Endothelial cell (in vitro differentiated cells): ENCODE measurements at regions not wholly inside any gene's neighbourhood (a gene's known extent, or its start where the extent isn't known, plus 50 kb on each side); places are given as distances from the start of the nearest gene placed in this dataset.

Experiments
- DNase-seq: peaks from one replicate; pipeline ENCODE4 v3.0.0; 2021; ENCODE audit warnings: low spot score
- H3K27ac Mint-ChIP-seq: one replicate; pipeline ENCODE4 v1.8.0; 2021; ENCODE audit warnings: mixed read lengths, inconsistent platforms; ENCODE audit not compliant: unreplicated experiment
- H3K27me3 Mint-ChIP-seq: one replicate; pipeline ENCODE4 v1.8.0; 2021; ENCODE audit warnings: mild to moderate bottlenecking, moderate library complexity, mixed read lengths, inconsistent platforms; ENCODE audit not compliant: unreplicated experiment
- H3K36me3 Mint-ChIP-seq: one replicate; pipeline ENCODE4 v1.8.0; 2021; ENCODE audit warnings: mild to moderate bottlenecking, low read depth, mixed read lengths, inconsistent platforms; ENCODE audit not compliant: unreplicated experiment
- H3K4me1 Mint-ChIP-seq: one replicate; pipeline ENCODE4 v1.8.0; 2021; ENCODE audit warnings: mild to moderate bottlenecking, mixed read lengths, inconsistent platforms; ENCODE audit not compliant: unreplicated experiment
- H3K4me3 Mint-ChIP-seq: one replicate; pipeline ENCODE4 v1.8.0; 2021; ENCODE audit warnings: mild to moderate bottlenecking, mixed read lengths, inconsistent platforms; ENCODE audit not compliant: unreplicated experiment
- H3K9me3 Mint-ChIP-seq: one replicate; pipeline ENCODE4 v1.8.0; 2021; ENCODE audit warnings: mixed read lengths, inconsistent platforms; ENCODE audit not compliant: unreplicated experiment
- CTCF ChIP-seq: fragments of 200-600 bp; sonication (generic); IDR thresholded peaks from one replicate; pipeline ENCODE4 v1.5.0; 2021; ENCODE audit warnings: antibody characterized with exemption; ENCODE audit not compliant: unreplicated experiment

- Mint-ChIP-seq H3K9me3 (no peaks in the 10 kb centered on the region), H3K4me1 (no peaks in the 10 kb centered on the region), H3K36me3 (no peaks in the 10 kb centered on the region), H3K4me3 (no peak overlapping the region), H3K27me3 (peaks cover 2% of the 10 kb centered on the region), H3K27ac (no peak overlapping the region)
- no peak for TF ChIP-seq CTCF
- no peak for DNase-seq
Measured at GRCh38 chr5:89267788-89268187, 384.8 kb upstream of the MEF2C start.

GRCh38 chr5:89265511-89266179, 382.7 kb upstream of the MEF2C start:
- no peaks in the 10 kb centered on the region for H3K4me1 Mint-ChIP-seq
- no peak for DNase-seq
- no peak for TF ChIP-seq CTCF
- peaks cover 2% of the 10 kb centered on the region for H3K27me3 Mint-ChIP-seq
- H3K4me3 Mint-ChIP-seq, result no peak overlapping the region
- no peaks in the 10 kb centered on the region for H3K36me3 Mint-ChIP-seq
- no peaks in the 10 kb centered on the region for H3K9me3 Mint-ChIP-seq
- H3K27ac Mint-ChIP-seq, result no peak overlapping the region

- Mint-ChIP-seq H3K4me3 (no peak overlapping the region), H3K36me3 (no peaks in the 10 kb centered on the region), H3K4me1 (no peaks in the 10 kb centered on the region), H3K27me3 (peaks cover 2% of the 10 kb centered on the region), H3K27ac (no peak overlapping the region), H3K9me3 (no peaks in the 10 kb centered on the region)
- no peak for DNase-seq
- no peak for TF ChIP-seq CTCF
Measured at GRCh38 chr5:89263846-89264245, 380.9 kb upstream of the MEF2C start.

- DNase-seq, result no peak
- H3K4me1 Mint-ChIP-seq, result no peaks in the 10 kb centered on the region
- no peaks in the 10 kb centered on the region for H3K36me3 Mint-ChIP-seq
- TF ChIP-seq CTCF, result no peak
- no peaks in the 10 kb centered on the region for H3K27me3 Mint-ChIP-seq
- H3K4me3 Mint-ChIP-seq, result no peak overlapping the region
- no peak overlapping the region for H3K27ac Mint-ChIP-seq
- no peaks in the 10 kb centered on the region for H3K9me3 Mint-ChIP-seq
Measured at GRCh38 chr5:89262030-89262429, 379.0 kb upstream of the MEF2C start.

GRCh38 chr5:89260254-89260653, 377.3 kb upstream of the MEF2C start:
- DNase-seq, result no peak
- Mint-ChIP-seq H3K36me3 (no peaks in the 10 kb centered on the region), H3K4me3 (no peak overlapping the region)

More at GRCh38 chr5:89260254-89260653, 377.3 kb upstream of the MEF2C start:
- Mint-ChIP-seq H3K9me3 (no peaks in the 10 kb centered on the region), H3K27me3 (no peaks in the 10 kb centered on the region), H3K4me1 (no peaks in the 10 kb centered on the region), H3K27ac (no peak overlapping the region)
- no peak for TF ChIP-seq CTCF
